GM23338 (cell line): ENCODE measurements at regions not wholly inside any gene's neighbourhood (a gene's known extent, or its start where the extent isn't known, plus 50 kb on each side); places are given as distances from the start of the nearest gene placed in this dataset.

Source experiments
- ETS1 ChIP-seq: IDR thresholded peaks from 2 replicates; pipeline ENCODE4 v1.6.1; 2016; ENCODE audit warnings: antibody characterized with exemption
- EZH2phosphoT487 ChIP-seq: fragments of 200-600 bp; sonication (generic); IDR thresholded peaks from one replicate; pipeline ENCODE4 v1.8.1; 2018; ENCODE audit warnings: antibody characterized with exemption; ENCODE audit not compliant: unreplicated experiment
- JUNB ChIP-seq: IDR thresholded peaks from one replicate; pipeline ENCODE4 v1.6.1; 2016; ENCODE audit warnings: antibody characterized with exemption; ENCODE audit not compliant: unreplicated experiment
- POLR2AphosphoS5 ChIP-seq: IDR thresholded peaks from 2 replicates; pipeline ENCODE4 v1.6.1; 2016; ENCODE audit warnings: antibody characterized with exemption, low read depth
- STAT1 ChIP-seq: IDR thresholded peaks from one replicate; pipeline ENCODE4 v1.6.1; 2016; ENCODE audit warnings: antibody characterized with exemption; ENCODE audit not compliant: unreplicated experiment
- ZNF114 ChIP-seq: fragments of 250-450 bp; sonication (Bioruptor Pico); IDR thresholded peaks from 2 replicates; pipeline ENCODE4 v1.5.0; 2020; ENCODE audit warnings: mild to moderate bottlenecking, moderate library complexity
- ZNF331 ChIP-seq: fragments of 250-450 bp; sonication (Bioruptor Pico); IDR thresholded peaks from 2 replicates; pipeline ENCODE4 v1.5.0; 2020; ENCODE audit warnings: low read depth, mild to moderate bottlenecking, moderate library complexity
- TF ChIP-seq, protein P1 (sequence below), 2 experiments: fragments of 200-600 bp in 1 of 2; sonication (generic) in 1 of 2; conservative IDR thresholded peaks; 2 replicates each; pipeline versions ENCODE4 v1.5.1 to v1.6.1; 2016 to 2017; ENCODE audit warnings: antibody characterized with exemption in 2 of 2, low read depth in 2 of 2, mild to moderate bottlenecking in 2 of 2, moderate library complexity in 1 of 2

DNA sequence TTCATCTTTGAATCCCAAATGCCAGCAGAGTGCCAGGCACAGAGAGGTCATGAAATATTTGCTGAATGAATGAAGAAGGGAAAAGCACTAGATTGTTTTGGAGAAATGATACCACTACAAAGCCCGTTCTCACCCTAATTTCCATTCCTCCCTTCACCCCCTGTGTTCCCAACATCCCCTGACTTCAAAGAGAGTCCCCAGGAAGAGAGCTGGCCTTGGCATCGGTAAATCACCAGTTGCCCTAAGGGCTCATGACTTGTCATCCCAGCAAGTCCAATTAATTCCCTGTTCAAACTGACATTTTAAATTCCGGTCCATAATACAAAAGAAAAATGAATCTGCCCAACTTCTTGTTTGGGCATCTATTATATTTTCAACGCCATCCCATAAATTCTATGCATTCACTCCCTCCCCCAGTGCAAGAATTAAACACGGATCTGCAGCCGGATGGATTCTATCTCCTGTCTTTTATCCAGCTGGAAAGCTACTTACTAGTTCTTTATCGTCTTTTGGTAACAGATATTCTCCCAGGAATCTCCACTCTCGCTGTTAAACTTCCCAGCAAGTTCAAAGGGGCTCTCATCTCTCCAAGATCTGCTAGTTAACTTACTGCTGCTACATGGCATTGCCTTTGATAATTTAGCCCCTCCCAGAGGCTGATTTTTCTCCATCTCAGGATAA, 63.9 kb upstream of the TSC22D2 start:
- TF ChIP-seq, protein P1, sequence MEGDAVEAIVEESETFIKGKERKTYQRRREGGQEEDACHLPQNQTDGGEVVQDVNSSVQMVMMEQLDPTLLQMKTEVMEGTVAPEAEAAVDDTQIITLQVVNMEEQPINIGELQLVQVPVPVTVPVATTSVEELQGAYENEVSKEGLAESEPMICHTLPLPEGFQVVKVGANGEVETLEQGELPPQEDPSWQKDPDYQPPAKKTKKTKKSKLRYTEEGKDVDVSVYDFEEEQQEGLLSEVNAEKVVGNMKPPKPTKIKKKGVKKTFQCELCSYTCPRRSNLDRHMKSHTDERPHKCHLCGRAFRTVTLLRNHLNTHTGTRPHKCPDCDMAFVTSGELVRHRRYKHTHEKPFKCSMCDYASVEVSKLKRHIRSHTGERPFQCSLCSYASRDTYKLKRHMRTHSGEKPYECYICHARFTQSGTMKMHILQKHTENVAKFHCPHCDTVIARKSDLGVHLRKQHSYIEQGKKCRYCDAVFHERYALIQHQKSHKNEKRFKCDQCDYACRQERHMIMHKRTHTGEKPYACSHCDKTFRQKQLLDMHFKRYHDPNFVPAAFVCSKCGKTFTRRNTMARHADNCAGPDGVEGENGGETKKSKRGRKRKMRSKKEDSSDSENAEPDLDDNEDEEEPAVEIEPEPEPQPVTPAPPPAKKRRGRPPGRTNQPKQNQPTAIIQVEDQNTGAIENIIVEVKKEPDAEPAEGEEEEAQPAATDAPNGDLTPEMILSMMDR (conservative IDR thresholded peaks at IDR 0.05; ENCODE audit: low read depth in 2 of 2) = no peak
- TF ChIP-seq EZH2phosphoT487 = no peak
- no peak for TF ChIP-seq JUNB
- TF ChIP-seq ZNF331 (CRISPR knock-in tag) = no peak
- TF ChIP-seq ZNF114 = no peak
- no peak for TF ChIP-seq POLR2AphosphoS5
- no peak for TF ChIP-seq ETS1
- TF ChIP-seq STAT1 = no peak
